Lower leg skin (tissue), 3 donors: ENCODE measurements at regions not wholly inside any gene's neighbourhood (a gene's known extent, or its start where the extent isn't known, plus 50 kb on each side); places are given as distances from the start of the nearest gene placed in this dataset.

Experiments used
- POLR2A ChIP-seq, 2 donors: fragments of 450-650 bp; IDR thresholded peaks; one replicate each; pipeline ENCODE4 v1.6.1; 2016 to 2017; ENCODE audit warnings: antibody characterized with exemption in 2 of 2, mild to moderate bottlenecking in 1 of 2, moderate library complexity in 1 of 2
- TF ChIP-seq, protein P1 (sequence below), 3 donors: fragments of 450-650 bp; IDR thresholded peaks; one replicate each; pipeline ENCODE4 v1.5.1; 2016; ENCODE audit warnings: antibody characterized with exemption in 3 of 3, mild to moderate bottlenecking in 3 of 3, moderate library complexity in 2 of 3

DNA sequence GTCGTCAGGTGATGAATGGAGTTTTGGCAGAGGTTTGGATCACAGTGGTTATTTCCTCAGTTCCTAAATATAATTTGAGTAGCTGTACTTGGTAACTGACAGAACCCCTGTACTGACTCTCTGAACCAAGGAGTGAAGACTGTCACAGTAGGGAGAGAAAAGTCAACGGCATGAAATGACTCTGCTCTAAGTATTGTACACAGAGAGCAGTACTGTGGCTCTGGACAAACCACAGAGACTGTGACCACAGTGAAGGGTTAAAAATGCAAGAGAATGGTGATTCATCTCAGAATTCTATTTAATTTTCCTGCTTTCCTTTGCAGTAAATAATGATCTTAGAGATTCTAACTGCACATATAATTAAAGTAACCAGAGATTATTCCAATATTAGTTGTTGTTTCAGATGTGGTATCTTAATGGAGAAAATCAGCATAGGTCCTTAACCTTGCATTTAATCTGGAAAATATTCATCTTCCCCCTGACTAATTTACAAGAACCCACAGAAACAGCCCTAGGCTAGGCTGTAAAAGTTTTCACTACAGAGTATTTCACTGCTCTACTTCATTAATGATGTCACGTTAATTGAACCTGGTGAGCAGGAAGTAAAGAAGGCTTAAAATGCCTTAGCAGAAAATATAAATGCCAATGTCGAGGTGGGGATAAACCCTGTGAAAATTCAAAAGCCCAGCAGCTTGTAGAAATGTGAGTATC lies 221.9 kb downstream of the LIG4 start:
- no peak for TF ChIP-seq POLR2A (IDR thresholded peaks at IDR 0.05)
- TF ChIP-seq, protein P1, sequence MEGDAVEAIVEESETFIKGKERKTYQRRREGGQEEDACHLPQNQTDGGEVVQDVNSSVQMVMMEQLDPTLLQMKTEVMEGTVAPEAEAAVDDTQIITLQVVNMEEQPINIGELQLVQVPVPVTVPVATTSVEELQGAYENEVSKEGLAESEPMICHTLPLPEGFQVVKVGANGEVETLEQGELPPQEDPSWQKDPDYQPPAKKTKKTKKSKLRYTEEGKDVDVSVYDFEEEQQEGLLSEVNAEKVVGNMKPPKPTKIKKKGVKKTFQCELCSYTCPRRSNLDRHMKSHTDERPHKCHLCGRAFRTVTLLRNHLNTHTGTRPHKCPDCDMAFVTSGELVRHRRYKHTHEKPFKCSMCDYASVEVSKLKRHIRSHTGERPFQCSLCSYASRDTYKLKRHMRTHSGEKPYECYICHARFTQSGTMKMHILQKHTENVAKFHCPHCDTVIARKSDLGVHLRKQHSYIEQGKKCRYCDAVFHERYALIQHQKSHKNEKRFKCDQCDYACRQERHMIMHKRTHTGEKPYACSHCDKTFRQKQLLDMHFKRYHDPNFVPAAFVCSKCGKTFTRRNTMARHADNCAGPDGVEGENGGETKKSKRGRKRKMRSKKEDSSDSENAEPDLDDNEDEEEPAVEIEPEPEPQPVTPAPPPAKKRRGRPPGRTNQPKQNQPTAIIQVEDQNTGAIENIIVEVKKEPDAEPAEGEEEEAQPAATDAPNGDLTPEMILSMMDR (IDR thresholded peaks at IDR 0.05) = no peak
